Spleen (tissue), 11 donors: ENCODE measurements at regions not wholly inside any gene's neighbourhood (a gene's known extent, or its start where the extent isn't known, plus 50 kb on each side); places are given as distances from the start of the nearest gene placed in this dataset.

Experiments
- DNase-seq: peaks from one replicate; pipeline ENCODE4 v3.0.0-alpha.2; 2020
- H3K27ac ChIP-seq, 8 donors: fragments of 200-600 bp; sonication (generic) in 7 of 8; 1 replicate in 4 of 8; 2 replicates in 4 of 8; pipeline versions ENCODE4 v1.5.0 to v1.8.0; 2016 to 2021; ENCODE audit warnings: inconsistent platforms in 4 of 8, mild to moderate bottlenecking in 4 of 8, moderate library complexity in 1 of 8
- H3K27me3 ChIP-seq, 7 donors: fragments of 200-600 bp; sonication (generic) in 6 of 7; replicated peaks in 1 of 7; 1 replicate in 4 of 7; 2 replicates in 3 of 7; pipeline versions ENCODE4 v1.5.0 to v1.8.0; 2016 to 2021; ENCODE audit warnings: inconsistent platforms in 3 of 7, mild to moderate bottlenecking in 1 of 7
- H3K36me3 ChIP-seq, 6 donors: fragments of 200-600 bp; sonication (generic) in 5 of 6; 1 replicate in 4 of 6; 2 replicates in 2 of 6; pipeline versions ENCODE4 v1.5.0 to v1.8.0; 2016 to 2021; ENCODE audit warnings: inconsistent platforms in 2 of 6
- H3K4me1 ChIP-seq, 6 donors: fragments of 200-600 bp; sonication (generic) in 5 of 6; 1 replicate in 3 of 6; 2 replicates in 3 of 6; pipeline versions ENCODE4 v1.5.0 to v1.8.0; 2016 to 2021; ENCODE audit warnings: inconsistent platforms in 3 of 6
- H3K4me3 ChIP-seq, 8 donors: fragments of 200-600 bp; sonication (generic) in 7 of 8; 1 replicate in 4 of 8; 2 replicates in 4 of 8; pipeline versions ENCODE4 v1.5.0 to v1.8.0; 2016 to 2021; ENCODE audit warnings: inconsistent platforms in 4 of 8, mild to moderate bottlenecking in 4 of 8, moderate library complexity in 2 of 8
- H3K9me3 ChIP-seq, 8 donors: fragments of 200-600 bp; sonication (generic) in 7 of 8; 1 replicate in 4 of 8; 2 replicates in 4 of 8; pipeline versions ENCODE4 v1.5.0 to v1.8.0; 2016 to 2021; ENCODE audit warnings: inconsistent platforms in 4 of 8
- CTCF ChIP-seq, 11 experiments: fragments of 200-600 bp in 7 of 11; fragments of 450-650 bp in 4 of 11; sonication (generic) in 4 of 11; IDR thresholded peaks in 8 of 11; conservative IDR thresholded peaks in 3 of 11; 1 replicate in 7 of 11; 2 replicates in 4 of 11; pipeline versions ENCODE4 v1.4.0 to v1.8.0; 2016 to 2021; ENCODE audit warnings: antibody characterized with exemption in 11 of 11, inconsistent platforms in 4 of 11, mild to moderate bottlenecking in 1 of 11
- POLR2A ChIP-seq, 3 donors: fragments of 450-650 bp; IDR thresholded peaks; one replicate each; pipeline ENCODE4 v1.5.1; 2017; ENCODE audit warnings: antibody characterized with exemption in 3 of 3, mild to moderate bottlenecking in 1 of 3
- POLR2AphosphoS5 ChIP-seq, 3 donors: sonication (generic); formaldehyde crosslinking; IDR thresholded peaks; one replicate each; pipeline ENCODE4 v1.5.1; 2017; ENCODE audit warnings: antibody characterized with exemption in 3 of 3
- WGBS, 5 donors: extraction: QIAGEN DNeasy Blood & Tissue Kit in 3 of 5; methylation state at CpG; one replicate each; pipeline versions ENCODE4 v1.1.5 to v1.1.7; 2013 to 2018; 5-methylcytosine and 5-hydroxymethylcytosine counted together
- intact Hi-C: fragments of 100-400 bp; cut with DNase I; formaldehyde crosslinking; loops from one replicate; pipeline ENCODE4 v1.15.0; 2023; ENCODE audit warnings: low total_unique reads
- donor health status: healthy with polysubstance abuse.
- donor health status: DM: no; HTN: no; CAD: no; lungs with moderate emphysema.
- donor health status: DM: no; HTN: no; CAD: no.
- donor health status: Bipolar disorder and iron deficiency.
- donor health status: healthy.
- donor health status: DM: no; HTN: no; CAD: no.
- donor health status: DM: yes; HTN: yes; CAD: no.

GRCh38 chr20:39152126-39152525 is 190.0 kb downstream of the DHX35 start:
- intact Hi-C loops = no loop called here
- Histone ChIP-seq H3K27ac (no peak overlapping the region), H3K9me3 (no peaks in the 10 kb centered on the region), H3K36me3 (no peaks in the 10 kb centered on the region), H3K4me3 (no peak overlapping the region), H3K27me3 (peaks cover 0 to 40% (median 4%) of the 10 kb centered on the region in 7 donors), H3K4me1 (no peaks in the 10 kb centered on the region)
- DNase-seq = no peak
- no peak for TF ChIP-seq POLR2AphosphoS5 (IDR thresholded peaks at IDR 0.05)
- no peak for TF ChIP-seq POLR2A (IDR thresholded peaks at IDR 0.05)
- TF ChIP-seq CTCF (IDR thresholded peaks at IDR 0.05 in 8 of 11, conservative IDR thresholded peaks at IDR 0.05 in 3 of 11) = no peak
- WGBS, 5 donors = 58 to 88% (median 66%) methylated on average over 3 to 4 of the region's 4 CpGs

GRCh38 chr20:39150501-39150900 is 188.4 kb downstream of the DHX35 start:
- intact Hi-C loops = no loop called here
- H3K27ac ChIP-seq = no peak overlapping the region
- no peaks in the 10 kb centered on the region for H3K4me1 ChIP-seq
- 72 to 85% (median 82%) methylated on average over 11 to 13 of the region's 13 CpGs for WGBS, 5 donors
- H3K9me3 ChIP-seq = no peaks in the 10 kb centered on the region
- no peak for DNase-seq
- no peak for TF ChIP-seq CTCF (IDR thresholded peaks at IDR 0.05 in 8 of 11, conservative IDR thresholded peaks at IDR 0.05 in 3 of 11)
- TF ChIP-seq POLR2AphosphoS5 (IDR thresholded peaks at IDR 0.05) = no peak
- no peak for TF ChIP-seq POLR2A (IDR thresholded peaks at IDR 0.05)
- peaks cover 0 to 25% (median 0%) of the 10 kb centered on the region in 7 donors for H3K27me3 ChIP-seq
- no peak overlapping the region for H3K4me3 ChIP-seq
- no peaks in the 10 kb centered on the region for H3K36me3 ChIP-seq

GRCh38 chr20:39146394-39146793 is 184.2 kb downstream of the DHX35 start:
- H3K4me1 ChIP-seq = no peaks in the 10 kb centered on the region
- no peaks in the 10 kb centered on the region for H3K36me3 ChIP-seq
- H3K4me3 ChIP-seq = no peak overlapping the region
- peaks cover 0 to 27% (median 0%) of the 10 kb centered on the region in 7 donors for H3K27me3 ChIP-seq
- peaks cover 0 to 4% (median 0%) of the 10 kb centered on the region in 8 donors for H3K9me3 ChIP-seq
- intact Hi-C loops = no loop called here
- no peak overlapping the region for H3K27ac ChIP-seq
- WGBS, 5 donors = 59 to 78% (median 68%) methylated on average over 2 of the region's 2 CpGs
- TF ChIP-seq POLR2AphosphoS5 (IDR thresholded peaks at IDR 0.05) (no peak), CTCF (IDR thresholded peaks at IDR 0.05 in 8 of 11, conservative IDR thresholded peaks at IDR 0.05 in 3 of 11) (no peak), POLR2A (IDR thresholded peaks at IDR 0.05) (no peak)
- DNase-seq = no peak

- Histone ChIP-seq H3K36me3 (no peaks in the 10 kb centered on the region), H3K4me3 (no peak overlapping the region), H3K27ac (no peak overlapping the region), H3K9me3 (peaks cover 0 to 4% (median 0%) of the 10 kb centered on the region in 8 donors), H3K4me1 (no peaks in the 10 kb centered on the region), H3K27me3 (peaks cover 0 to 27% (median 0%) of the 10 kb centered on the region in 7 donors)
- intact Hi-C loops = no loop called here
- TF ChIP-seq POLR2AphosphoS5 (IDR thresholded peaks at IDR 0.05) (no peak), POLR2A (IDR thresholded peaks at IDR 0.05) (no peak), CTCF (IDR thresholded peaks at IDR 0.05 in 8 of 11, conservative IDR thresholded peaks at IDR 0.05 in 3 of 11) (no peak)
- DNase-seq = no peak
- 65 to 87% (median 70%) methylated on average over 2 of the region's 2 CpGs for WGBS, 5 donors
These were observed 183.8 kb downstream of the DHX35 start for GRCh38 chr20:39145921-39146320.
